GM21737 (cell line): ENCODE measurements at regions not wholly inside any gene's neighbourhood (a gene's known extent, or its start where the extent isn't known, plus 50 kb on each side); places are given as distances from the start of the nearest gene placed in this dataset.
"Not testable (repeated sequence)": the region's sequence is repeated elsewhere in the genome, so short reads cannot be mapped to it uniquely, and the experiment has no call there.

Experiments
- ATAC-seq: cut with Tn5 transposase; IDR thresholded peaks from one replicate; pipeline ENCODE4 v1.9.1; 2021; ENCODE audit warnings: mild to moderate bottlenecking, moderate library complexity; ENCODE audit not compliant: unreplicated experiment

DNA sequence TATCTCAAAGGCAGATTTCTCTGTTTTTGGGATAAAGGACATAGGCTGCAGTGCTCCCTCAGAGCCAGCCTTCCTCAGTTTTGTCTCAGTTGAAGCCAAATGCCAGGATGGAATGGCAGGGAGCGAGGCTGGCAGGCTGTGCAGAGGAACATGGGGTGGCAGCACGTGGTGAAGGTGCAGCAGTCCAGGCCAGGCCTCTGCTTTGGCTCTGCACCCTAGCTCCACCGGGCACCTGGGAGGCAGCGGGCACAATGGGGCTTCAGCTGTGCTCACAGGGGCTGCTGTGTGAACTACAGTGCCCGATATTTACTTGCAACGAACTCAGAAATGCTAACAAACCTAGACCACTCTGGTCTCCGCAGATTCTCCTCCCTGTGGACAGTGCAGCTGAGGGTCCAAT lies 319.6 kb downstream of the ZNF326 start:
- no peak for ATAC-seq

DNA sequence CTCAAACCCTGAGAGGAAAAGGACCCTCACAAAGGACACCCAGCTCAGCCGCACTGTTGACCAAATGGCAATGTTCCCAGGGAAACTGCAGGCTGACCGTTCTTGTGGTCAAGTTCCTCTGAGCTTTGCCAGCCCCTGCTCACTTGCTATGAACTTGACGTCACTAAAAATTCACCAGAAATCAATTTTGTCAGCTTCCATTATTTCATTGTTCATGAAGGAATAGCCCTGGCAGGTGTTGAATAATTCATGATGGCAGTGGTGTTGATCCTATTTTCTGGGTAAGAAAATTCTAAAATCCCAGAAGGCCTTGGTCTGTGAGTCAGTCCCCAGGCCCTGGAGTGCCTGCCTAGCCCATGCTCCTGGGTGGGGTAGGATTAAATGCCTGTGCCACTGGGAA lies 318.9 kb downstream of the ZNF326 start:
- no peak for ATAC-seq

GRCh38 chr1:90309806-90310205 lies 314.9 kb downstream of the ZNF326 start:
- no peak for ATAC-seq

GRCh38 chr1:90308421-90308820 lies 313.5 kb downstream of the ZNF326 start:
- no peak for ATAC-seq

GRCh38 chr1:90305577-90305976 lies 310.7 kb downstream of the ZNF326 start:
- ATAC-seq: no peak

GRCh38 chr1:90296327-90296726 lies 301.4 kb downstream of the ZNF326 start:
- ATAC-seq: no peak

DNA sequence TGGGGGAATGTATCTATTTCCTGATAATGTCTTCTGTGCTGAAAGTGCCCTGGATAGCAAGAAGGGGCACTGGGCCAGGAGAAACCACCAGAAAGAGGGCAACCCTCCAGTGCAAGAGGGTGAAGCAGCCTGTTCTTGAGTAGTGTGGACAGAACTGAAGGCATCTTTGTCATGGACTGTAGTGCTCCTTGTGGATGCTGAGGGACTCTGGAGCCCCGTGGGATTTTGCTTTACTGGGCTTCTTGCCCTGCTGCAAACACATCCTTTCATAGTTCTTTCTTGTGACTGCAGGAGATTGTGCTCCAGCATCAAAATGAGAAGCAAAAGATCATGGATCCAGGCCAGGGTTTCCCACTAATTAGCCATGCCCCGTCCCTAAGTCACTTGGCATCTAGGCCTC lies 300.6 kb downstream of the ZNF326 start:
- no peak for ATAC-seq

DNA sequence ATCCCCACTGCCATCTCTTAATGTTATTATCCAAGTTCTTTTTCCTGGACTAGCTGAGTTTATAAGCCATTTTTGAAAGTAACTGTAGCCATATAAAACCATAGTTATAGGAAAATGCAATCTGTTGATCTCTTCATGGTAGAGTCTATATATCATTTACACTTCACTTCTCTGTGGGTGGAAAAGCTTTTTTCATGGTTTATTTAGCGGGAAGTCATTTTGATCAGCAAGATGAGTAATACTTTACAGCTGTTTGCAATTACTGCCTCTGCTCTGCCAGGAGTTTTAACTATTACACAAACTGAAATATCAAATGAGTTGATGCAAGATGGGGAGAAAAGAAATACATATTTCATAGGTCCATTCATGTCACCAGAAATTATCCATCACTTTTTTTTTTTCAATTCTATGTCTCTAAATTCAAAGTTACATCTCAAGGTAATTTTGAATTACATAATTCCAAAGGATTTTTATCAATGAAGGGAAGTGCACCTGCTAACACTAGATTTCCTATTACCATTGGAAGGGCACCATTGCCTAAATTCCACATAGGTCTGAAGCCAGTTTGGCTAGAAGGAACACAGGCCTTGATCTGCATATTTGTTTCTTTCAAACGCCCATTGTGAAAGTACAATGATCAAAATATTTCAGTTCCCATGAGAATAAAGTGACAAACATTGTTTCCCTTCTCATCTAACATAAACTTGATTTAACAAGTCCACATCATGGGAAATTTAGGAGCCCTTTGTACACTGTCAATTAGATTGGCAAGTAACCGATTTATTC lies 296.7 kb downstream of the ZNF326 start:
- ATAC-seq: no peak

DNA sequence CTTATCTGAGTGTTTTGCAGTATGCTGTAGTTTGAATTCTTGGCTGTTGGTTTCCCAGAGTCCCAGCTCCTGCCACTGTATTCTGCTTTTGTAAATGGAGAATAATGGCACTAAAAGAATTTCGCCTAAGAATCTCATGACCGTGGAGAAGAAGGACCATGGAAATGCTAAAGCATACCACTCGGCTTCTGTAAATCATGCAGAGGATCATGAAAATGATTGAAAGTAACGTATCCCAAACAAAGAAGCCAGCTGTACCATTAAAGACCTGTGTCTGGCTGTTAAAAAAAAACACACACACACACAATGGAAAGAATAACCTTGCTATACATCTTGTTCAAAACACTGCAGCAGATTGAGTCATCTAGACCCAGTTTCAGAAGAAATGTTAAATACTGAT lies 287.9 kb downstream of the ZNF326 start:
- ATAC-seq: no peak

DNA sequence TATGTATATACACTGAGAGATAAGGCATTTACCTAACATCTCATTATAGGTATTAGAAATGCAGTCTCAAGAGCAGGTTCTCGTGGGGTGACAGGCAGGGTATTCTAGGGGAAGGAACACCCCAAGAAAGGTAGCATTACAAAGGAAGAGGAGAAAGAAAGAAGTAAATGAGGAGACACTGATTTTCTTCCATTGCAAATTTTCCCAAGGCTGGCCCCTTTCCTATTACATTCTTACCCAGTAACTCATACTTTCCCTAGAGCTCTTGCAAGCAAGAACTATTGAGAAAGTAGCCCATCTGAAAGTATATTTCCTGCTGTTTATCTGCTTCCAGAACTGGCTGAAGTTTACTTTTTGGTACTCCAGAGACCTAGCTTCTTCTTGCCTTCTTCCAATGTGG lies 287.0 kb downstream of the ZNF326 start:
- ATAC-seq: not testable (repeated sequence)

DNA sequence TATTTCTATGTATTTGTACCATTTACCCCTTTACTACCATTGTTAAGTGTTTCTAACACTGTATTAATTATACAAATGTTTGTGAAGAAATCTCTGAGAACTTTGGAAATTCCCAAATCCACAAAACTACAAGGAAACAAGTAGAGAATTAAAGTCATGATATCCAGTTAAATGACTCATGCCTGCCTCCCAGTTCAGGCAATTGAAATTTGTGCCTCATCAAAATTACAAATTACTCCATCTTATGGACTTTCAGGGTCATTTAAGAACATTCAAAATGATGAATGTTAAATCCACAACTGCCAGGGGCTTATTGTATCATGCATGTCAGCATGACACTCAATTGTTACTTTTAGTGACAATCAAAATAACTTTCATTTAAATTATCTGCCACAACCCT lies 282.4 kb downstream of the ZNF326 start:
- ATAC-seq: no peak

- no peak for ATAC-seq
These were observed 279.5 kb downstream of the ZNF326 start for GRCh38 chr1:90274376-90274775.

GRCh38 chr1:90273241-90273774 lies 278.4 kb downstream of the ZNF326 start:
- ATAC-seq: no peak

DNA sequence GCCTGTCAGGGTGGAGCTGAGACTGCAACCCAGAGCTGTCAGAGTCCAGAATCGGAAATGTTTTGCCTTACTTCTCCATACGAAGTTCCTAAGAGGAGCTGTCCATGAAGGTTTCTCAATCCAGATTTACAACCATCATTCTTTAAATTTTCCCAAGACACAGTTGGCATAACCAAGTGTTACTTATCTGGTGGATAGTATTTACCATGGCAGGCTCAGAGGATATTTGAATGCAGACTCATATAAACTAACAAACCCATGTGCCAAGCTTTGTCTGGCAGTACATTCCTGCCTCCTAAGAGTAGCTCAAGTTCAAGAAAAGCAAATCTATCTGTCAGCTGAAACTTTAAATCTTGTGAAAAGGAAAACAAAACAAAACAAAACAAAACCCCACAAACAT lies 267.9 kb downstream of the ZNF326 start:
- no peak for ATAC-seq

DNA sequence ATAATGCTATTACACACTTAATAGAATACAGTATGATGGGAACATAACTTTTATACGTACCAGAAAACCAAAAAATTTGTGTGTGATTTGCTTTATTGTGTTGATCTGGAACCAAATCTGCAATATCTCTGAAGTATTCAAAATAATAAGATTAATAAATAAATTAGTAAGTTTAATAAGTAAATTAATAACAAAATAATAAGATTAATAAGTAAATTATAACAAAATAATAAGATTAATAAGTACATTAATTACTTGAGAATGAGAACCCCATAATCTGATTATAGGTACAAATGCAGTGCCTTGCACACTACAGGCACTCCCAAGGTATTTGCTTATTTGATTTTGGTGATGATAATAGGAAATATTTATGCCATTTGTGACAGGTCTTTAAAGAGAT lies 267.4 kb downstream of the ZNF326 start:
- no peak for ATAC-seq

DNA sequence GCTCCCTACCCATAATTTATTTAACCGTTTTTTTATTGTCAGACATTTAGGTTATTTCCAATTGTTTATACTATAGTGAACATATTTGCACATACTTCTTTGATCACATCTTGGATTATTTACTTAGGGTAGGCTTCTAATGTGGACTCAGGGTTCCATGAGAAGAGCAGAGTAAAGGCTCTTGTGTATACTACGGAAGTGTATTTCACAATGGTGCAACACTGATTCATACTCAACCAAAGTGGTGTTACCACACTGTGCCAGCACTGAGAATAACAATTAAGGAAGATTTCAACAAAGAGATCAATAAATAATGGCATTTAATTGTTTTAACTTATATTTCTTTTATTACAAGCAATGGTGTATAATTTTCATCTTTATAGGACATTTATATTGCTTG lies 251.2 kb downstream of the ZNF326 start:
- ATAC-seq: no peak

GRCh38 chr1:90236493-90236892 lies 241.6 kb downstream of the ZNF326 start:
- no peak for ATAC-seq

GRCh38 chr1:90223401-90223800 lies 228.5 kb downstream of the ZNF326 start:
- no peak for ATAC-seq

DNA sequence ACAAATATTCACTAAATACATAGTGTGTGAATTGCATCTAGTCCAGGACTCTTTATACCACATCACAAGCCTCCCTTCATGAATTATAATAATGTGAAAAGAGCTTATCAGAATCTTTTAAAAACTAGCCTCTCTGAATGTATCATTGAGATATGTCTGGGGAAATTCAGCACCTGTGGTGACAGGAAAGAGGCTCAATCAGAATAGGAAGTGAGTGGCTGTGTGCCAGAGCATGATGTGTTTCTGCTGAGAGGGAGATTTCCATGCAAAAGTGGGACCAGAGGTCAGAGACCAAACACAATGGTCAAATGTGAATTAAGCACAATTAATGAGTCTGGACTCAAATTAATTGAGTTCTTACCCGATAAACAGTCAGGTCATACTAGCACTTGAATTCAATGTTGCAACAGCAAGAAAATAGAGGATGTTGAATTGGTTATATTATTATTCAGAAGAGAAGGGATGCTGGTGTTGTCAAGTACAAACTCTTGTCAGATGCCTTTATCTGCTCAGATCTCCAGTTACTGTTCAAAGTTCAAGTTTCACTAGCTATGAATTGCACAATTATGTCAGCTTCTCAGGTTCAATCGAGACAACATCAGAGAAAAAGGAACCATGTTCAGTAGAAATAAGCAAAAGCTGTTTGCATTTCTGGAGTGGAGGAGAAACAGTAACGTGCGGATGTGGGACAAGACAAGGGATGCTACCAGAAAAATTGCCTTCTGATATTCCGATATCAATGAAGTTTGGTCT lies 226.2 kb downstream of the ZNF326 start:
- no peak for ATAC-seq

GRCh38 chr1:90220496-90220895 lies 225.6 kb downstream of the ZNF326 start:
- no peak for ATAC-seq

GRCh38 chr1:90219166-90219871 lies 224.4 kb downstream of the ZNF326 start:
- ATAC-seq: not testable (repeated sequence)
